ENCODE measurements at regions not wholly inside any gene's neighbourhood (a gene's known extent, or its start where the extent isn't known, plus 50 kb on each side); places are given as distances from the start of the nearest gene placed in this dataset.

DNA sequence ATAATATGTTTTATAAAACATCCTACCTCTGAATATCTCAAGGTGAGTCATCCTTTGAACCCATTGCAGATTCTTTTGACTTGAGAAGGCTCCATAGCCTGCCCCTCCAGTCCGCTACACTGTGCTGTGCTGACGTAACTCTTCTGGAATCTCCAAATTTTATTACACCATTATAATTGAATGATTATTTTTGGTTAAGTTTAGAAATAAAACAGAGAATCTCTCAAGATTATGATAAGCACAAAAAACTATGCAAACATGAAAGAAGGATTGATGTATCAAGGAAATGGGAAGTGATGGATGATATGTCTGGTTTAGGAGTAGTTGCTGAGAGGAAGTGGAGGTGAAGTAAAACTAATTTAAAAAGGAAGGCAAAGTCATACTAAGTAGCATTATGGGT, 1021.3 kb downstream of the HACE1 start:
- no peak overlapping the region for H3K4ac ChIP-seq (ENCODE audit: low read depth in 1 of 2, low read length in 2 of 2)
- no peak for DNase-seq
- H3K18ac ChIP-seq (ENCODE audit: low read depth in 1 of 2, low read length in 2 of 2): no peak overlapping the region
- no peaks in the 10 kb centered on the region for H3K9me3 ChIP-seq (ENCODE audit: control insufficient read depth, low read length)
- no peak overlapping the region for H2AK5ac ChIP-seq (ENCODE audit: low read length, severe bottlenecking)
- H3K23ac ChIP-seq (ENCODE audit: low read length in 2 of 2): no peak overlapping the region
- WGBS: no CpG with 5 or more reads among the region's 2 CpGs
- H4K91ac ChIP-seq (ENCODE audit: low read length): no peak overlapping the region
- H2BK5ac ChIP-seq (ENCODE audit: low read depth, low read length, poor library complexity, severe bottlenecking): no peak overlapping the region
- no peak overlapping the region for H2AFZ ChIP-seq (ENCODE audit: low read depth, low read length)
- no peak overlapping the region for H3K4me3 ChIP-seq (ENCODE audit: insufficient read depth in 1 of 2, low read depth in 1 of 2, low read length in 2 of 2)
- no peaks in the 10 kb centered on the region for H3K27me3 ChIP-seq (ENCODE audit: control insufficient read depth in 1 of 2, insufficient read depth in 1 of 2, low read length in 2 of 2)
- no peaks in the 10 kb centered on the region for H3K36me3 ChIP-seq (ENCODE audit: control insufficient read depth in 1 of 2, insufficient read depth in 2 of 2, low read depth in 1 of 2, low read length in 2 of 2)
- no peak overlapping the region for H3K9ac ChIP-seq (ENCODE audit: low read length)
- no peak overlapping the region for H2BK15ac ChIP-seq (ENCODE audit: low read depth, poor library complexity, severe bottlenecking)
- H3K4me1 ChIP-seq (ENCODE audit: control insufficient read depth, insufficient read depth, low read depth, low read length): no peaks in the 10 kb centered on the region
- no peak overlapping the region for H3K4me2 ChIP-seq (ENCODE audit: low read length, poor library complexity, severe bottlenecking)
- H3K14ac ChIP-seq (ENCODE audit: low read length in 2 of 2): no peak overlapping the region
- no peak overlapping the region for H3K27ac ChIP-seq (ENCODE audit: low read length, poor library complexity, severe bottlenecking)
- H4K8ac ChIP-seq (ENCODE audit: low read length): no peak overlapping the region
- H2BK120ac ChIP-seq (ENCODE audit: low read depth, low read length): no peak overlapping the region
- H3K79me1 ChIP-seq (replicated peaks; ENCODE audit: low read length, poor library complexity, severe bottlenecking): no peaks in the 10 kb centered on the region
- H2BK12ac ChIP-seq (ENCODE audit: low read length in 2 of 2): no peak overlapping the region

DNA sequence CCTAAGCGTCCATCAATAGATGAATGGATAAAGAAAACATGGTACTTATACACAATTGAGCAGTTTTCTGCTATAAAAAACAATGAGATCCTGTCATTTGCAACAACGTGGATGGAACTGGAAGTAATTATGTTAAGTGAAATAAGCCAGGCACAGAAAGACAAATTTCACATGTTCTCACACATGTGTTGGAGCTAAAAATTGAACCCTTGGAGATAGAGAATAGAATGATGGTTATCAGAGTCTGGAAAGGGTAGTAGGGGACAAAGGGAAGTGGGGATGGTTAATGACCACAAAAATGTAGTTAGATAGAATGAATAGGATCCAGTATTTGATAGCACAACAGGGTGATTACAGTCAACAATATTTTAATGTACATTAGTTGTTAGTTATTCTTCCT, 1033.5 kb downstream of the HACE1 start:
- Histone ChIP-seq H3K9me3 (ENCODE audit: control insufficient read depth, low read length) (no peaks in the 10 kb centered on the region), H3K9ac (ENCODE audit: low read length) (no peak overlapping the region), H3K27me3 (ENCODE audit: control insufficient read depth in 1 of 2, insufficient read depth in 1 of 2, low read length in 2 of 2) (no peaks in the 10 kb centered on the region), H2AFZ (ENCODE audit: low read depth, low read length) (no peak overlapping the region), H2BK15ac (ENCODE audit: low read depth, poor library complexity, severe bottlenecking) (no peak overlapping the region), H2BK120ac (ENCODE audit: low read depth, low read length) (no peak overlapping the region), H3K23ac (ENCODE audit: low read length in 2 of 2) (no peak overlapping the region), H4K91ac (ENCODE audit: low read length) (no peak overlapping the region), H2BK5ac (ENCODE audit: low read depth, low read length, poor library complexity, severe bottlenecking) (no peak overlapping the region), H3K4ac (ENCODE audit: low read depth in 1 of 2, low read length in 2 of 2) (no peak overlapping the region), H3K36me3 (ENCODE audit: control insufficient read depth in 1 of 2, insufficient read depth in 2 of 2, low read depth in 1 of 2, low read length in 2 of 2) (no peaks in the 10 kb centered on the region), H2BK12ac (ENCODE audit: low read length in 2 of 2) (no peak overlapping the region), H3K18ac (ENCODE audit: low read depth in 1 of 2, low read length in 2 of 2) (no peak overlapping the region), H2AK5ac (ENCODE audit: low read length, severe bottlenecking) (no peak overlapping the region), H3K79me1 (replicated peaks; ENCODE audit: low read length, poor library complexity, severe bottlenecking) (no peaks in the 10 kb centered on the region), H4K8ac (ENCODE audit: low read length) (no peak overlapping the region), H3K14ac (ENCODE audit: low read length in 2 of 2) (no peak overlapping the region), H3K27ac (ENCODE audit: low read length, poor library complexity, severe bottlenecking) (no peak overlapping the region), H3K4me2 (ENCODE audit: low read length, poor library complexity, severe bottlenecking) (no peak overlapping the region), H3K4me1 (ENCODE audit: control insufficient read depth, insufficient read depth, low read depth, low read length) (no peaks in the 10 kb centered on the region), H3K4me3 (ENCODE audit: insufficient read depth in 1 of 2, low read depth in 1 of 2, low read length in 2 of 2) (no peak overlapping the region)
- no peak for DNase-seq
- 79% methylated on average over 2 of the region's 2 CpGs for WGBS

DNA sequence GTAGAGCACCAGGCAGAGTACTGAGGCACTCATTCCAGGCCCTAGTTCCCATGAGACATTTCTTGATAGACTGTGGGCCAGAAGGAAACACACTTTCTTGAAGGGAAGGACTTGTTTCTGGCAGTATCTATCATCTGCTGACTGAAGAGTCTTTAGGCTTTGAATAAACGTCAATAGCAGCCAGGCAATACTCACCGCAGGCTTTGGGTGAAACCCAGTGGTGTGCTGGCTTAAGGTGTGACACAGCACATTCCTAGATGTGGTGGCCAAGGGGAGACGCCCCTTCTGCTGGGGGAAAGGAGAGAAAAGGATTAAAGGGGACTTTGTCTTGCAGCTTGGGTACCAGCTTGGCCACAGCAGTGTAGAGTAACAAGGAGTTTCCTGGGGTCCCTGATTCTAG, 1039.6 kb downstream of the HACE1 start:
- Histone ChIP-seq H3K36me3 (ENCODE audit: control insufficient read depth in 1 of 2, insufficient read depth in 2 of 2, low read depth in 1 of 2, low read length in 2 of 2) (no peaks in the 10 kb centered on the region), H3K27me3 (ENCODE audit: control insufficient read depth in 1 of 2, insufficient read depth in 1 of 2, low read length in 2 of 2) (no peaks in the 10 kb centered on the region), H3K4me1 (ENCODE audit: control insufficient read depth, insufficient read depth, low read depth, low read length) (no peaks in the 10 kb centered on the region), H3K79me1 (replicated peaks; ENCODE audit: low read length, poor library complexity, severe bottlenecking) (no peaks in the 10 kb centered on the region), H3K4me3 (ENCODE audit: insufficient read depth in 1 of 2, low read depth in 1 of 2, low read length in 2 of 2) (no peak overlapping the region), H2AFZ (ENCODE audit: low read depth, low read length) (no peak overlapping the region), H2BK12ac (ENCODE audit: low read length in 2 of 2) (no peak overlapping the region), H3K4ac (ENCODE audit: low read depth in 1 of 2, low read length in 2 of 2) (no peak overlapping the region), H3K18ac (ENCODE audit: low read depth in 1 of 2, low read length in 2 of 2) (no peak overlapping the region), H3K23ac (ENCODE audit: low read length in 2 of 2) (no peak overlapping the region), H2BK120ac (ENCODE audit: low read depth, low read length) (no peak overlapping the region), H2BK5ac (ENCODE audit: low read depth, low read length, poor library complexity, severe bottlenecking) (no peak overlapping the region), H3K27ac (ENCODE audit: low read length, poor library complexity, severe bottlenecking) (no peak overlapping the region), H3K9me3 (ENCODE audit: control insufficient read depth, low read length) (no peaks in the 10 kb centered on the region), H2BK15ac (ENCODE audit: low read depth, poor library complexity, severe bottlenecking) (no peak overlapping the region), H4K8ac (ENCODE audit: low read length) (no peak overlapping the region), H3K4me2 (ENCODE audit: low read length, poor library complexity, severe bottlenecking) (no peak overlapping the region), H4K91ac (ENCODE audit: low read length) (no peak overlapping the region), H3K9ac (ENCODE audit: low read length) (no peak overlapping the region), H3K14ac (ENCODE audit: low read length in 2 of 2) (no peak overlapping the region), H2AK5ac (ENCODE audit: low read length, severe bottlenecking) (no peak overlapping the region)
- no peak for DNase-seq
- 63% methylated on average over 3 of the region's 3 CpGs for WGBS

- Histone ChIP-seq H3K79me1 (replicated peaks; ENCODE audit: low read length, poor library complexity, severe bottlenecking) (no peaks in the 10 kb centered on the region), H3K9ac (ENCODE audit: low read length) (no peak overlapping the region), H3K36me3 (ENCODE audit: control insufficient read depth in 1 of 2, insufficient read depth in 2 of 2, low read depth in 1 of 2, low read length in 2 of 2) (no peaks in the 10 kb centered on the region), H3K9me3 (ENCODE audit: control insufficient read depth, low read length) (no peaks in the 10 kb centered on the region), H2BK12ac (ENCODE audit: low read length in 2 of 2) (no peak overlapping the region), H3K4me3 (ENCODE audit: insufficient read depth in 1 of 2, low read depth in 1 of 2, low read length in 2 of 2) (no peak overlapping the region), H2BK120ac (ENCODE audit: low read depth, low read length) (no peak overlapping the region), H3K14ac (ENCODE audit: low read length in 2 of 2) (no peak overlapping the region), H4K91ac (ENCODE audit: low read length) (no peak overlapping the region), H3K27ac (ENCODE audit: low read length, poor library complexity, severe bottlenecking) (no peak overlapping the region), H2BK5ac (ENCODE audit: low read depth, low read length, poor library complexity, severe bottlenecking) (no peak overlapping the region), H2AFZ (ENCODE audit: low read depth, low read length) (no peak overlapping the region), H3K23ac (ENCODE audit: low read length in 2 of 2) (no peak overlapping the region), H2AK5ac (ENCODE audit: low read length, severe bottlenecking) (no peak overlapping the region), H3K27me3 (ENCODE audit: control insufficient read depth in 1 of 2, insufficient read depth in 1 of 2, low read length in 2 of 2) (no peaks in the 10 kb centered on the region), H4K8ac (ENCODE audit: low read length) (no peak overlapping the region), H3K18ac (ENCODE audit: low read depth in 1 of 2, low read length in 2 of 2) (no peak overlapping the region), H3K4ac (ENCODE audit: low read depth in 1 of 2, low read length in 2 of 2) (no peak overlapping the region), H3K4me1 (ENCODE audit: control insufficient read depth, insufficient read depth, low read depth, low read length) (no peaks in the 10 kb centered on the region), H3K4me2 (ENCODE audit: low read length, poor library complexity, severe bottlenecking) (no peak overlapping the region), H2BK15ac (ENCODE audit: low read depth, poor library complexity, severe bottlenecking) (no peak overlapping the region)
- WGBS: 0% methylated on average over 1 of the region's 3 CpGs
- DNase-seq: no peak
Observed at GRCh38 chr6:103819509-103819908, 1040.2 kb downstream of the HACE1 start.

Data from mesenchymal stem cell (in vitro differentiated cells and primary cell).